PC-9 (cell line): ENCODE measurements at regions not wholly inside any gene's neighbourhood (a gene's known extent, or its start where the extent isn't known, plus 50 kb on each side); places are given as distances from the start of the nearest gene placed in this dataset.

Source experiments
- EZH2 ChIP-seq: fragments of 200-600 bp; sonication (generic); IDR thresholded peaks from 2 replicates; pipeline ENCODE4 v1.8.0; 2017; ENCODE audit warnings: antibody characterized with exemption, low read depth
- TF ChIP-seq, protein P1 (sequence below): fragments of 200-600 bp; sonication (generic); conservative IDR thresholded peaks from 2 replicates; pipeline ENCODE4 v1.6.1; 2017; ENCODE audit warnings: mixed run types, antibody characterized with exemption, mild to moderate bottlenecking, moderate library complexity

DNA sequence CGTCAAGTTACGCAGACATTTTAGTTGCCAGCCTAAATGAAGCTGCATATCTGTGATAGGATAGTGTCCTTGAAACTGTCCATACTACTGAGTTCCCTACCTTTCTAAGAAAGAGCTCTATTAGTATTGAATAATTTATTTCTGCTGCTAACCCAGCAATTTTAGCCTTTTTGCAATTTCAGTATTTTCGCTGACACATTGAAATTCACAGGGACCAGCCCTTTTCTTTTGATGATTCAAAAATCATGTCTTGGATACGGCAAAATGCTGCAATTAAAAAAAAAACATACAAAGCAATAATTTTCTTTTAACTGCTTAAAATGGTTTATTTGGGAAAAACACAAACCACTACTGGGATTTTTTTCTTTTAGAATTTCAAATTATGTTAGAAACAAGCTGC, 563.3 kb downstream of the TBC1D32 start:
- no peak for TF ChIP-seq EZH2
- TF ChIP-seq, protein P1, sequence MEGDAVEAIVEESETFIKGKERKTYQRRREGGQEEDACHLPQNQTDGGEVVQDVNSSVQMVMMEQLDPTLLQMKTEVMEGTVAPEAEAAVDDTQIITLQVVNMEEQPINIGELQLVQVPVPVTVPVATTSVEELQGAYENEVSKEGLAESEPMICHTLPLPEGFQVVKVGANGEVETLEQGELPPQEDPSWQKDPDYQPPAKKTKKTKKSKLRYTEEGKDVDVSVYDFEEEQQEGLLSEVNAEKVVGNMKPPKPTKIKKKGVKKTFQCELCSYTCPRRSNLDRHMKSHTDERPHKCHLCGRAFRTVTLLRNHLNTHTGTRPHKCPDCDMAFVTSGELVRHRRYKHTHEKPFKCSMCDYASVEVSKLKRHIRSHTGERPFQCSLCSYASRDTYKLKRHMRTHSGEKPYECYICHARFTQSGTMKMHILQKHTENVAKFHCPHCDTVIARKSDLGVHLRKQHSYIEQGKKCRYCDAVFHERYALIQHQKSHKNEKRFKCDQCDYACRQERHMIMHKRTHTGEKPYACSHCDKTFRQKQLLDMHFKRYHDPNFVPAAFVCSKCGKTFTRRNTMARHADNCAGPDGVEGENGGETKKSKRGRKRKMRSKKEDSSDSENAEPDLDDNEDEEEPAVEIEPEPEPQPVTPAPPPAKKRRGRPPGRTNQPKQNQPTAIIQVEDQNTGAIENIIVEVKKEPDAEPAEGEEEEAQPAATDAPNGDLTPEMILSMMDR: no peak
